Activated CD4-positive, alpha-beta memory T cell treated with anti-CD3 and anti-CD28 coated beads for 36 hours (primary cell): ENCODE measurements at regions not wholly inside any gene's neighbourhood (a gene's known extent, or its start where the extent isn't known, plus 50 kb on each side); places are given as distances from the start of the nearest gene placed in this dataset.

Source experiments
- CTCF ChIA-PET: fragments of 350-600 bp; sonication (Branson Sonifier 250); formaldehyde crosslinking; loops from one replicate; lab custom pipeline; 2021; ENCODE audit warnings: antibody characterized with exemption, inconsistent platforms; lab: Charles Lee
- POLR2A ChIA-PET: fragments of 350-600 bp; sonication (Branson Sonifier 250); formaldehyde crosslinking; loops from one replicate; lab custom pipeline; 2021; ENCODE audit warnings: antibody characterized with exemption; lab: Charles Lee
- DNase-seq: peaks from one replicate; pipeline ENCODE4 v3.0.0-alpha.2; 2020
- H3K27ac Mint-ChIP-seq: one replicate; pipeline ENCODE4 v1.8.0; 2021; ENCODE audit warnings: mixed read lengths
- H3K27me3 Mint-ChIP-seq: one replicate; pipeline ENCODE4 v1.8.0; 2021; ENCODE audit warnings: mixed read lengths
- H3K36me3 Mint-ChIP-seq: one replicate; pipeline ENCODE4 v1.8.0; 2021; ENCODE audit warnings: mixed read lengths
- H3K4me1 Mint-ChIP-seq: one replicate; pipeline ENCODE4 v1.8.0; 2021; ENCODE audit warnings: low read depth, mixed read lengths
- H3K4me3 Mint-ChIP-seq: one replicate; pipeline ENCODE4 v1.8.0; 2021; ENCODE audit warnings: mild to moderate bottlenecking, mixed read lengths
- H3K9me3 Mint-ChIP-seq: one replicate; pipeline ENCODE4 v1.8.0; 2021; ENCODE audit warnings: mixed read lengths
- intact Hi-C: fragments of 100-400 bp; cut with micrococcal nuclease; formaldehyde crosslinking; loops from one replicate; pipeline ENCODE4 v1.15.1; 2023

DNA sequence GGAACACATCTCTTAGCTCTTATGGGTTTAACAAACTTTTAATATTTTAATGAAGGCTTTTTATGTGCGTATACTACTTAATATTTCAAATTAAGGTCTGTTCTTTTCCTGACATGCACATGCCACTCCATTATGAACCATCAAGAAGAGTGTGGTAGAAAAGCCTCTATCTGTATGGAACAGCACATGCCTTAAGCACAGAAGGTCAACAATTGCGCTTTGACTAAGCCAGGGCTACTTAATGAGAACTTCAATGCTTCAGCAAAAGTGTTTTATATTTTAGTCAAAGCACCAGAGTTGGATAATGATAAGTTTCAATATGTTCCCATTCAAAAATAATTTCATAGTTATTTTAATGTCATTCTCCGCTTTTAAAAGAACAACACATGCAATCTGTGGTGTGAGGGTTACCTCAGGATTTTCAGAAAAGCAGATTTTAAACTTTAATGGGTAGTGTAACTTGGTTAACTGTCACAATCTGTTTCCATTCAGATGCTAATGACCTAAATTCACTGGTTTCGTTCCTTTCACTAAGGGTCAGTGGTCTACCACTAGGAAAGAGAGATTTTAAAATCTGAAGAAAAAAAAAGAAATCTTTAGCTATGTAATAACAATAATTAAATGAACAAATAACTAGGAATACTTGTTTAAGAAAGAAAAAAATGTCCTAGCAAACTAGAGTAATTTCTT is 193.4 kb upstream of the NOVA1 start:
- Mint-ChIP-seq H3K36me3 (no peaks in the 10 kb centered on the region), H3K9me3 (peaks cover 31% of the 10 kb centered on the region), H3K27ac (no peak overlapping the region), H3K4me1 (no peaks in the 10 kb centered on the region), H3K4me3 (no peak overlapping the region), H3K27me3 (no peaks in the 10 kb centered on the region)
- ChIA-PET CTCF (no interaction called here), POLR2A (no interaction called here)
- DNase-seq = no peak
- intact Hi-C loops = no loop called here

DNA sequence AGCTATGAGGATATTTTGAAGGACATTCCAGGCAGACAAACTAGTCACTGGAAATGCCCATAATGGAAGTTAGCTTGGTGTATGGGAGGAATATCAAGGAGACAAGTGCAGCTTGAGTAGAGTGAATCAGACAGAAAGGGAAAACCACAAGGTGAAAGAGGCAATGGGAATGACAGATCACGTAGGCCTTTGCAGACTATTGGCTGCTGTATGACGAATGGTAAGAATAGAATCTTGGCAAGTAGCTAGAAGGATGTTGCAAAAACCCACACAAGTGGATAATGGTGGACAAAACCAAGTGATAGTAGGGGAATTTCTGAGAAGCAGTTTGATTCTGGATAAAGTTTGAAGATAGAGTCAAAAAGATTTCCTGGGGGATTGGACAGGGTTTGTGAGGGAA is 196.9 kb upstream of the NOVA1 start:
- CTCF ChIA-PET = no interaction called here
- no peak overlapping the region for H3K27ac Mint-ChIP-seq
- H3K4me3 Mint-ChIP-seq = no peak overlapping the region
- no peaks in the 10 kb centered on the region for H3K27me3 Mint-ChIP-seq
- H3K9me3 Mint-ChIP-seq = peaks cover 22% of the 10 kb centered on the region
- intact Hi-C loops = no loop called here
- H3K36me3 Mint-ChIP-seq = no peaks in the 10 kb centered on the region
- POLR2A ChIA-PET = no interaction called here
- no peak for DNase-seq
- H3K4me1 Mint-ChIP-seq = no peaks in the 10 kb centered on the region

DNA sequence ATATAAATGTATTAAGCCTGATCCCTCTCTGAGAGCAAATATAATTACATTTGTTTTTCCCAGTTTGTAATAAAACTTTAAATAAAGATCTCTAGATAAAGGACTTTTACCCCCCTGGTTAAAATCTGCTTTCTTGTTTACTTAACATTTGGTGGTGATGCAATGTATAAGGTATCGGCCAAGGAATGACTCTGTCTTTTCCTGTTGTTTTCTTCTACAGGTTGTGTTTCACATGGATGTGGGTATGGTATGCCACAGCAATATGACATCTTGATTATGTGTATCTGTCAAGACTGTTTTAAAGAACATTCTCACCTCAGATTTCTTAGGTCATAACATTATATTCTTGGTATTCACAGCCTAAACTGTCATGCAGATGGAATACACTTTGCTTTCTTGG is 210.6 kb upstream of the NOVA1 start:
- intact Hi-C loops = no loop called here
- Mint-ChIP-seq H3K4me1 (no peaks in the 10 kb centered on the region), H3K9me3 (peaks cover 28% of the 10 kb centered on the region), H3K27ac (no peak overlapping the region), H3K4me3 (no peak overlapping the region), H3K36me3 (no peaks in the 10 kb centered on the region), H3K27me3 (no peaks in the 10 kb centered on the region)
- no peak for DNase-seq
- ChIA-PET POLR2A (no interaction called here), CTCF (no interaction called here)

DNA sequence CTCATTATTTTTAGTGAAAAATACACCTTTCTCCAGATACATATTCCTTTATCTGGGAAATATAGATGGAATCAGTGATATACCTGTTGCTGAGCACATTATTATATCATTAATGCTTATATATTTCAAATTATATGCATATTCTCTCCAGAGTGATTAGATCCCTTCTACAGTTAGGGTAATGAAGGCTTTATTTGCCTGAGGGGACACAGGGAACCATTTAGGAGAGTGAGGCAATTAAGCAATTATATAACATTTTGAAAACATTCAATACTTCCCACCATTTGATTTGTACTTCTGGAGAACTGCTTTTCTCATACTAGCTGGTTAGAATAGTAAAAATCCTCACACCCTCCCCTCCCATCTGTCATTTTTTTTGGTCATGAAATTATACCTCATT is 212.8 kb upstream of the NOVA1 start:
- intact Hi-C loops = no loop called here
- POLR2A ChIA-PET = no interaction called here
- no peaks in the 10 kb centered on the region for H3K36me3 Mint-ChIP-seq
- H3K4me1 Mint-ChIP-seq = no peaks in the 10 kb centered on the region
- no peak overlapping the region for H3K27ac Mint-ChIP-seq
- DNase-seq = no peak
- CTCF ChIA-PET = no interaction called here
- H3K9me3 Mint-ChIP-seq = peaks cover 23% of the 10 kb centered on the region
- H3K4me3 Mint-ChIP-seq = no peak overlapping the region
- H3K27me3 Mint-ChIP-seq = no peaks in the 10 kb centered on the region

DNA sequence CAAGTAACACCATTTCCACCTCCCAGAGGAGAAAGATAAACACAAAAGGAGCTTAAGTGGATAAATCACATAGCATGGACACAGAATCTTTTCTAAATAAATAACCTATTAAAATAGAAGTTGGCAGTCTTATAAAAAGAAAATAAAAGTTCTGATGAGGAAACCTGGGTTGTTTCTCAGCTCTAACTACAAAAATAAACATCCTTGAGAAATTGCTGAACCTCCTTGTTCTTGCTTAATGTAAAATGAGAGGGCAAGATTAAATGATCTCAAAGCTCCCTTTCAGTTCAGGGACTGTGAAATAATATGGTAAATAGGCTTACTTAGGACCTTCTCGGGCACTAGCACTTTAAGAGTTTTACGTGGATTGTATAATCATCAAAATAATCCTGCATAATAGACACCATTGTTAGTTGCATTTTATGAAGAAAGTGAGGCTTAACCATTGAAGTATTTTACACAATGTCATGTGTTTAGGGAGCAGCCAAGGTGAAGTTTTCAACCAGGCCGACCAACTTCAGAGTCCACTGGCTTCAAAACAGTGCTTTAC is 214.0 kb upstream of the NOVA1 start:
- Mint-ChIP-seq H3K27ac (no peak overlapping the region), H3K36me3 (no peaks in the 10 kb centered on the region), H3K4me3 (no peak overlapping the region), H3K4me1 (no peaks in the 10 kb centered on the region), H3K9me3 (peaks cover 27% of the 10 kb centered on the region), H3K27me3 (no peaks in the 10 kb centered on the region)
- no peak for DNase-seq
- CTCF ChIA-PET = no interaction called here
- intact Hi-C loops = no loop called here
- POLR2A ChIA-PET = no interaction called here

DNA sequence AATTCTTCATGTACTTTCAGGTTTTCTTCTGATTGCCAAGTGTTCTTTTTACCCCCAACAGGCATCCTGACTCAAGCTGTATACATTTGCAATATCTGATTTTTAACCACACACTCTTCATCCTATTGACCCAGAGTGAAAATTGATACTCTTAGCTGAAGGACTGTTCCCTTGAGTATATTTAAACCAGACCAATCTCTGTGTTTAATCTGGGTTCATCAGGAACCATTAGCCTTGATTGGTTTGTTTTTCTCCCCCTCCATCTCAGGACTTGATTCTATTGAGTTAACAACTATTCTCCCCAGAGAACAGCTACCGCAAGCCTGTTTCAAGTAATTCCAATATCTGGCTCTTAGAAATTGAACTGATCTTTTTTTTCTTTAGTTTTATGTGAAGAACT is 222.3 kb upstream of the NOVA1 start:
- Mint-ChIP-seq H3K27ac (no peak overlapping the region), H3K4me3 (no peak overlapping the region), H3K4me1 (no peaks in the 10 kb centered on the region), H3K36me3 (no peaks in the 10 kb centered on the region), H3K9me3 (peaks cover 26% of the 10 kb centered on the region), H3K27me3 (no peaks in the 10 kb centered on the region)
- ChIA-PET POLR2A (no interaction called here), CTCF (no interaction called here)
- no peak for DNase-seq
- intact Hi-C loops = no loop called here

DNA sequence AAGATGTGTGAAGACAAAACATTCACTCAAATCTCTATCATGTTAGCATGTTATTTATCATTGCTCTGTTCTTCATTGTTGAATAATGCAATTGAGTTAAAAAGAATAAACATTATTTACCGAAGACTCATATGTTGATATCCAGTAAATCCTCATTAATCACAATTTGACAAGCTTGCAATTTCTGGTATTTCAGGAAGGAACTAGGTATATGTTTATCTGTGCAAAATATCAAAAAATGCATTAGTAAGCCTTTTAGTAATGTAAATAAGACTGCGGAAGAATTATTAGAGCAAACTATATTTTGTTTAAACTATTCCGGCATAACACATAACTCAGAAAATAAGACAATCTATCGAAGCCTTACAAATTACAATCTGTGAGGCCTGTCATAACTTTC is 222.7 kb upstream of the NOVA1 start:
- no peaks in the 10 kb centered on the region for H3K36me3 Mint-ChIP-seq
- POLR2A ChIA-PET = no interaction called here
- no peaks in the 10 kb centered on the region for H3K27me3 Mint-ChIP-seq
- CTCF ChIA-PET = no interaction called here
- no peak for DNase-seq
- H3K9me3 Mint-ChIP-seq = peaks cover 28% of the 10 kb centered on the region
- H3K4me1 Mint-ChIP-seq = no peaks in the 10 kb centered on the region
- H3K27ac Mint-ChIP-seq = no peak overlapping the region
- intact Hi-C loops = no loop called here
- no peak overlapping the region for H3K4me3 Mint-ChIP-seq

DNA sequence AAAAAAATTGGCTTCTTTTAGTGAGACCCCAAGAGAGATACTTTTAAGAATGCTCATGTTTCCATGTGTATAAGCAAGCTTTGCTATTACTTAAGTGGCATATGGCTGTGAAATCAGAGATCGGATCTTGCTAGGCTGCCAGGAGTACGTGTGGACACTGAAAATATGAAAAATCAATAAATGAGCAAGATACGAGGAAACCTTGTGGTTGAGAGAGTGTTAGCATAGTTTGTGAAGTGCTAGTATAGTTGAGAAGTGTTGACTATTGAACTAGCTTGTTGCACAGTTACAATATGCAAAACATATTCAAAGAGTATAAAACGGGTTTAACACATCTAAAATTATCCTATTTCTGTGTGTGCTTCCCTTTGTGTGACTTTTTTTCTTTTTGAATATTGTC is 230.9 kb upstream of the NOVA1 start:
- no peaks in the 10 kb centered on the region for H3K4me1 Mint-ChIP-seq
- no peak overlapping the region for H3K4me3 Mint-ChIP-seq
- intact Hi-C loops = no loop called here
- ChIA-PET CTCF (no interaction called here), POLR2A (no interaction called here)
- no peak for DNase-seq
- H3K9me3 Mint-ChIP-seq = peaks cover 22% of the 10 kb centered on the region
- H3K27ac Mint-ChIP-seq = no peak overlapping the region
- no peaks in the 10 kb centered on the region for H3K27me3 Mint-ChIP-seq
- H3K36me3 Mint-ChIP-seq = no peaks in the 10 kb centered on the region

DNA sequence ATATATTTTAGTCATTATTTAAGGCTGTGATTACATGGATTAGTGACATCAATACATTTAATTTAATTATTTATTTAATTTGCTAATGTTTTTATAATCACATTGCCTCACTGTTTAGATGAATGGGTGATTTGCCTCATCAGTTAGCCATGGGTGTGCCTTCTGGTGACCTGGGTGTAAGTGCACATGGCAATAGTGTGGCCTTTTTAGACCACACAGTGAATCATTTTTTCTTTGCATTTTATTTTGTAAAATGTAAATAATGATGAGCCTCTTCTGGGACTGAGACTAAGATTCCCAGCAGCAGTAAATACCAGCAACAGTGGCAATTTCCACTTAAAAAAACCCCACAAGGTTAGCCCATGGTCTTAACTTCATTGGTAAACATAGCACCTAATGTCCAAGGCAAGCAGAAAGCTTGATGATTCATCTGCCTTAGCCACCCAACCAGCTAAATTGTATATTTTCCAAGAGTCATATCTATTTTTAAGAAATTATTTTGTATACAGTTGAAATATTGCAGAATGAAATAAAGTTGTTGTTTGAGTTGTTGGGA is 235.9 kb upstream of the NOVA1 start:
- POLR2A ChIA-PET = no interaction called here
- Mint-ChIP-seq H3K9me3 (peaks cover 17% of the 10 kb centered on the region), H3K4me1 (no peaks in the 10 kb centered on the region), H3K36me3 (no peaks in the 10 kb centered on the region), H3K4me3 (no peak overlapping the region), H3K27ac (no peak overlapping the region), H3K27me3 (no peaks in the 10 kb centered on the region)
- DNase-seq = no peak
- intact Hi-C loops = no loop called here
- CTCF ChIA-PET = no interaction called here

DNA sequence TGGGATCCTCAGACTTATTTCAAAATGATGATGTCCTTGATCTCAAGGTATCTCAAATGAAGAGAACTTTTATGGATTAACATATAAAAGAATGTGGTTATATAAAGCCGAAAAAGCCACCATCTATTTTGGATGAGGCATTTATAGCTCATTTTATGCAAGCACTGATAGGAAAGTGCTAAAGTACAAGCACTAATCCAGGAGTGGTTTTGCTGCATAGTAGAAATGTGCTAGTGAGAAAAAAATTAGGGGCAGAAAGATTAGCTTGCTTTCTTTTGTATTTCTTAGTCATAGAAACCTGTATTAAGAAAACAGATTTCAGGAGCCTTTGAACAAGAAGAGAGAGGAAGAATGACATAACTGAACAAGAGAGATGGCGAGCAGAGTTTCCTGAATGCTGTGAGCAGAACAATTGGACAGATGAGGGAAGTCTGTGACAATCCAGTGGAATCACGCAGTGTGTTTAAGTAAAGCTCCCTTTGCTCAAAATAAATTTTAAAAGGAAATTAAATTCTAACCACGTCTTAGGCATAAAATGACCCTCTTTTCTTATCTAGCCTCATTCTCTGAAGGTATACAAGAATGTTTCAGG is 238.2 kb upstream of the NOVA1 start:
- ChIA-PET POLR2A (no interaction called here), CTCF (no interaction called here)
- DNase-seq = no peak
- H3K4me1 Mint-ChIP-seq = no peaks in the 10 kb centered on the region
- no peaks in the 10 kb centered on the region for H3K36me3 Mint-ChIP-seq
- H3K27ac Mint-ChIP-seq = no peak overlapping the region
- intact Hi-C loops = no loop called here
- peaks cover 16% of the 10 kb centered on the region for H3K9me3 Mint-ChIP-seq
- no peaks in the 10 kb centered on the region for H3K27me3 Mint-ChIP-seq
- no peak overlapping the region for H3K4me3 Mint-ChIP-seq

DNA sequence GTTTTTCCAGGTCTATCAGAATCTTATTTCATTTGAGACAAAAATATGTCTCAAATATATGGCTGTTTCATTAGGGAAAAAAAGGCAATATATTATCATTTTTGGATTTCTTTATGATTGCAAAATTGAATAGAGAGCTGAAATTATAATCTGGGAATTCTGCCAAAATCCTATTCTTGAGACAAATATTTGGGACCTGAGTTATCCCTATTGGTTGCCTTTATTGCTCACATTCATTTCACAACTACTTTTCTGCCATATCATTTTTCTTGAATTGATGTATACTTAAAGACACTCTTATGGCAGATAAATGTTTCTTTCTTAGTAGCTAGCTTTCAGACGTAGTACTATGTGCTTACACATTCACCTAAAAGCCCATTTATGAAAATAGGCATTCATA is 241.6 kb upstream of the NOVA1 start:
- Mint-ChIP-seq H3K4me3 (no peak overlapping the region), H3K27me3 (no peaks in the 10 kb centered on the region), H3K36me3 (no peaks in the 10 kb centered on the region), H3K9me3 (peaks cover 13% of the 10 kb centered on the region), H3K27ac (no peak overlapping the region), H3K4me1 (no peaks in the 10 kb centered on the region)
- no peak for DNase-seq
- intact Hi-C loops = no loop called here
- ChIA-PET CTCF (no interaction called here), POLR2A (no interaction called here)

DNA sequence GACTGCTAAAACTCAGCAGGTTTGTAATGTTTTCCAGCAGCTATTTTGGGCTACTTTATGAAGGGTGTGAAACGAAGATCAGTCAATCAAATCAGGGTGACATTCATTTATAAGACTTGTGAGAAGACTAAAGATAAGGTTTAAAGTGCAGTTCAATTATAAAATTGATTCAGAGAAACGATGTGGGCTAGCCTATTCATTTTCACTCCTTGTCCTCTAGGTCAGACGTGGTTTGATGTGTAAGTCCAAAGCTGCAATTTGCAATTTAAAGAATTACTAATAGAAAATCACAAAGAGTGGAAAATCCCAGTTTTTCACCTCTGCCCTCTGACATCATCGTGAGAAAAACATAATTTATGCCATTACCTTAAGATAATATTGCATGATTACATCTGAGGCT is 243.5 kb upstream of the NOVA1 start:
- no peak for DNase-seq
- no peak overlapping the region for H3K27ac Mint-ChIP-seq
- no peaks in the 10 kb centered on the region for H3K27me3 Mint-ChIP-seq
- ChIA-PET CTCF (no interaction called here), POLR2A (no interaction called here)
- no peak overlapping the region for H3K4me3 Mint-ChIP-seq
- no peaks in the 10 kb centered on the region for H3K36me3 Mint-ChIP-seq
- intact Hi-C loops = no loop called here
- H3K9me3 Mint-ChIP-seq = peaks cover 12% of the 10 kb centered on the region
- H3K4me1 Mint-ChIP-seq = no peaks in the 10 kb centered on the region
